AG04450 (cell line): ENCODE measurements at regions not wholly inside any gene's neighbourhood (a gene's known extent, or its start where the extent isn't known, plus 50 kb on each side); places are given as distances from the start of the nearest gene placed in this dataset.

ENCODE experiments used
- CTCF ChIA-PET: fragments of 300-600, 350-600 bp; formaldehyde crosslinking; extraction: SDS; loops from one replicate; lab custom pipeline; 2022; ENCODE audit warnings: antibody characterized with exemption, inconsistent platforms; lab: Charles Lee
- POLR2A ChIA-PET: fragments of 350-600 bp; formaldehyde crosslinking; extraction: SDS; loops from one replicate; lab custom pipeline; 2021; ENCODE audit warnings: antibody characterized with exemption, inconsistent platforms; lab: Yijun Ruan, JAX
- DNase-seq: peaks from one replicate; pipeline ENCODE4 v3.0.0-alpha.2; 2011; ENCODE audit warnings: low read depth, low spot score
- H3K27ac ChIP-seq: one replicate; pipeline ENCODE4 v1.5.1; 2012; ENCODE audit warnings: low read depth, low read length, control low read depth
- H3K27me3 ChIP-seq: one replicate; pipeline ENCODE4 v1.6.0; 2012; ENCODE audit warnings: low read length; ENCODE audit not compliant: control insufficient read depth, insufficient read depth
- H3K4me3 ChIP-seq: 2 replicates; pipeline ENCODE4 v1.5.1; 2011; ENCODE audit warnings: mild to moderate bottlenecking, low read depth, low read length, control low read depth
- H3K9me3 ChIP-seq: 2 replicates; pipeline ENCODE4 v1.5.1; 2012; ENCODE audit warnings: low read length; ENCODE audit not compliant: control insufficient read depth, insufficient read depth
- CTCF ChIP-seq: IDR thresholded peaks from 2 replicates; pipeline ENCODE4 v1.5.1; 2011; ENCODE audit warnings: low read depth, low read length, control low read depth, inconsistent platforms

DNA sequence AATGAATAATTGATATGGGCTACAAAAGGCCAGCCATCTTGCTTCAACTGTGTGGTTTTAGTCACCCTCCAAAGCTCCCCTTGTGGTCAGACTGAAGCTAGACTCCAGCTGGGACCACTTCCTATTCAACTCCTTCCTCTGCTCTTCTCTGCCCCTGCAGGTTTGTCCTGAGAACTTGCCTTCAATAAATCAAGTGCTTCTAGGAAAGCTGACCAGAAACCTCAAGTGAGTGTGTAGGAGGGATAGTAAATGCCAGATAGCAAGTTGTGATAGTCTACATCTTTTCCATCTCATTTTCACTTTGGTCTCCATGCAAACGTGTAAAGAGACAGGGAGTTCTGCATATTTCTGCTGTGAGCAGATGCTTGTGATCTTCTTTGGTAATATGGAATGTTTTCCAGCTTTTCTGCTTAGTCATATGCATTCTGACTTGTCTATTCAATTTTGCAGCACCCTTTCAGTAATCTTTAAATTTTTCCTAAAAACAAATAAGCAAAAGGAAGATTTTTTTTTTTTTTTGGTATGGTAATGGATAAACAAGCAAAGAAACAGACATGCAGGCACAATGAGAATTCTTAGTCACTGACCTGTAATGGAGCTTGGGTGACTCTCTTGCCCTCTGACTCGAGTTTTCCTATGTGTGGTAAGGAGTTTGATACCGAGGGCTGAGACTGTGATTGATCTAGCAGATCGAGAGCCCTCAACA lies 201.3 kb upstream of the BTBD3 start:
- no peaks in the 10 kb centered on the region for H3K27me3 ChIP-seq
- H3K27ac ChIP-seq: peak overlapping the region; percentile 25
- no peaks in the 10 kb centered on the region for H3K9me3 ChIP-seq
- ChIA-PET CTCF (interaction anchor here (0.5 to 1.5 kb wide), 11 partner anchors 15 to 244 kb away, joined by 3 to 5 read pairs (median 4); no protein-coding TSS in a partner anchor), POLR2A (interaction anchor here (0.7 to 1.5 kb wide), 5 partner anchors 10 to 510 kb away, joined by 3 to 10 read pairs (median 4); no protein-coding TSS in a partner anchor)
- peak; percentile 75 for TF ChIP-seq CTCF
- peak; percentile 71 for DNase-seq
- no peak overlapping the region for H3K4me3 ChIP-seq

DNA sequence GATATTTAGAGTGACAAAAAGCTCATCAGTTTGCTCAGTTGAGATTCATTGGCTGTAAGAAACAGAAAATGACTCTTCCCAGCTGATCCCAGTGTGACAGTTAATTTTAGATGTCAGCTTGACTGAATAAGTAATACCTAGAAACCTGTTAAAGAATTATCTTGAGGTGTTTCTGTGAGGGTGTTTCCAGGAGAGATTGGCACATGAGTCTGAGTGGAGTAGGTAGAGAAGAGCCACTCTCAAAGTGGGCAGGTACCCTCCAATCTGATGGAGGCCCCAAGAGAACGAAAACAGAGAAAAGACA lies 200.8 kb upstream of the BTBD3 start:
- DNase-seq: no peak
- no peak for TF ChIP-seq CTCF
- ChIA-PET CTCF (interaction anchor here (0.5 to 1.5 kb wide), 9 partner anchors 14 to 243 kb away, joined by 3 to 5 read pairs (median 4); no protein-coding TSS in a partner anchor), POLR2A (interaction anchor here (0.7 to 1.5 kb wide), 5 partner anchors 10 to 509 kb away, joined by 3 to 10 read pairs (median 4); no protein-coding TSS in a partner anchor)
- H3K9me3 ChIP-seq: no peaks in the 10 kb centered on the region
- H3K27ac ChIP-seq: peak overlapping the region; percentile 25
- no peaks in the 10 kb centered on the region for H3K27me3 ChIP-seq
- no peak overlapping the region for H3K4me3 ChIP-seq

- Histone ChIP-seq H3K4me3 (no peak overlapping the region), H3K27ac (no peak overlapping the region), H3K27me3 (no peaks in the 10 kb centered on the region), H3K9me3 (no peaks in the 10 kb centered on the region)
- POLR2A ChIA-PET: interaction anchor here (1.3 kb wide), 1 partner anchor 93 kb away, joined by 10 read pairs; no protein-coding TSS in a partner anchor
- no peak for TF ChIP-seq CTCF
- DNase-seq: no peak
- CTCF ChIA-PET: no interaction called here
Measured at GRCh38 chr20:11717562-11717961, 200.1 kb upstream of the BTBD3 start.

GRCh38 chr20:11718474-11719094 lies 199.1 kb upstream of the BTBD3 start:
- CTCF ChIA-PET: no interaction called here
- POLR2A ChIA-PET: no interaction called here
- Histone ChIP-seq H3K4me3 (no peak overlapping the region), H3K27ac (no peak overlapping the region), H3K27me3 (no peaks in the 10 kb centered on the region), H3K9me3 (no peaks in the 10 kb centered on the region)
- DNase-seq: no peak
- TF ChIP-seq CTCF: no peak

- H3K27ac ChIP-seq: no peak overlapping the region
- DNase-seq: no peak
- CTCF ChIA-PET: no interaction called here
- H3K27me3 ChIP-seq: no peaks in the 10 kb centered on the region
- no peaks in the 10 kb centered on the region for H3K9me3 ChIP-seq
- TF ChIP-seq CTCF: no peak
- no peak overlapping the region for H3K4me3 ChIP-seq
- POLR2A ChIA-PET: no interaction called here
Measured at GRCh38 chr20:11719153-11719552, 198.5 kb upstream of the BTBD3 start.
